ENCODE measurements at regions not wholly inside any gene's neighbourhood (a gene's known extent, or its start where the extent isn't known, plus 50 kb on each side); places are given as distances from the start of the nearest gene placed in this dataset.

DNA sequence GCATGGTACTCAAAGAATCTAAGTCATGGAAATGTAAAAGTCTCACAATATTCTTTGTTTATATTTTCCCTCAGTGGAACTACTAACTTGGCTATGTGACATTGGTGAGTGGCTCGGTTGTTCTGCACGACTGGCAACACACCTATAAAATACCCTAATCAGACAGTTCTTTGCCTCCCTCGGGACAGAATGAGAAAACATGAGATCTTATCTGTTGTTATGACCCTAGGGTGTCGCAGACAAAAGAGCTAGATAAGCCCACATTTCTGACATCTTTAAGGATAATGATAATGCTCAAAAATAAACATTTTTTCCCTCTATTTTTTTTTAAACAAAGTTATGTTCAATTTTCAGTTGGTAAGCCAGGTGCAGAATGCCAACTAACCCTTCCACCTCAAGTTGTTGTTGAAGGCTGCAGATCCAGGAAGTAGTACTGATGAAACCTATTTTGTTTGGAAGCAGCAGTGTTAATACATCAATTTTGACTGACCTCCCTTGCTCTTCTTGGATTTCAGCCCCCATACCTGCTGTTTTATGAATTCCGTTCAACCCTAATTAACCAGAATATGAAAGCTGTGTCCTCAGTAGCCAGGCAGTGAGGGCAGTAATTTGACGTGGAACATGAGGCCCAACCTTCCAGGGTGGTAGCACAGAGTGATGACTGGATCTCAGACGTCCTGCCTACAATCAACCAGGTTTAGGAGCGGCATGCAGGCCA is 108.7 kb upstream of the DUSP10 start:
- ChIA-PET CTCF (interaction anchor here (1.0 kb wide), 1 partner anchor 14 kb away, joined by 3 read pairs; no protein-coding TSS in a partner anchor), POLR2A (no interaction called here)

DNA sequence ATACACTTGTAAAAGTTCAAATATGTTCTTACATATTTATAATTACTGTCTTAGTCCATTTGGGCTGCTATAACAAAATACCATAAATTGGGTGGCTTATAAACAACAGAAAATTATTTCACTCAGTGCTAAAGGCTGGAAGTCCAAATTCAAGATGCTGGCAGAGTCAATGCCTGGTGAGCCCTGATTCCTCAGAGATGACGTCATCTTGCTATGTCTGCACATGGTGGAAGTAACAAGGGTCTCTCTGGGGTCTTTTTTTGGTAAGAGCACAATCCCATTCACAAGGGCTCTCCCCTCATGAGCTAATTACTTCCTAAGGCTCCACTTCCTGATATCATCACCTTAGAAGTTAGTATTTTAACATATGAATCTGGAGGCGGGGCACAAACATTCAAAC is 108.0 kb upstream of the DUSP10 start:
- ChIA-PET POLR2A (no interaction called here), CTCF (no interaction called here)

- POLR2A ChIA-PET = no interaction called here
- CTCF ChIA-PET = no interaction called here
Observed at GRCh38 chr1:221849110-221849509, 107.2 kb upstream of the DUSP10 start.

- POLR2A ChIA-PET = no interaction called here
- CTCF ChIA-PET = interaction anchor here (1.4 kb wide), 1 partner anchor 8 kb away, joined by 4 read pairs; no protein-coding TSS in a partner anchor
Observed at GRCh38 chr1:221847676-221848075, 105.8 kb upstream of the DUSP10 start.

GRCh38 chr1:221845650-221846371 is 103.9 kb upstream of the DUSP10 start:
- POLR2A ChIA-PET = no interaction called here
- CTCF ChIA-PET = no interaction called here

GRCh38 chr1:221841983-221842335 is 100.1 kb upstream of the DUSP10 start:
- ChIA-PET POLR2A (no interaction called here), CTCF (no interaction called here)

DNA sequence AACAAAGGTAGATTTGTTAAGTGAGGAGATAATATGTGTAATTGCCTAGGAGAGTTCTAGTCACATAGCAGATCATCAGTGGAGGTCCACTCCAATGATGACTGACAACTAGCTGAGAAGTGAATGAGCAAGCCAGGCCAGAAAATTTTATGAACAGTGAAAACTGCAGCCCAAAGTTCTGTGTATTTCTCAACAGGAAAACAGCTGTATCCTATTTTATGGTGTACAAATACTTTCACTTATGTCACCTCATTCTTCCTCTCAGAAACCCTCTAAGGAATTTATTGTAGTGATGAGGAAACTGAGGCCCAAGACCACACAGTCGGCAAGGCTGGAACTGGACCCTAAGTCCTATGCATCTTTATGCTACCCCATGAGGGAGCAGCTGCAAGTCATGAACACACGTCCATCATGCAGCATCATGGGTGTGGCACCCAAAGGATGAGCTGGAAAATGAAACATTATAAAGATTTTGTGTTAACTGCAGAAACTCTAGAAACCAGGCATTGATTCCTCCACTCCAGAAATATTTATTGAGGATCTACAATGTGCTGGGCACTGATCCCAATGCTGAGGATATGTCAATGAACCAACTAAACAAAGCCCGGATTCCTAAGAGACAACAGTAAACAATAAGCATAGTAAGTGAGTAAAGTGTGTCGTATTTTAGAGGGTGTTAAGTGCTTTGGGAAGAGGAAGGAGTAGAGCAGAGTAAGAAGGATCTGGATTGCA is 99.5 kb upstream of the DUSP10 start:
- CTCF ChIA-PET = no interaction called here
- POLR2A ChIA-PET = no interaction called here

GRCh38 chr1:221840511-221841243 is 98.8 kb upstream of the DUSP10 start:
- CTCF ChIA-PET = interaction anchor here (0.9 kb wide), 1 partner anchor 31 kb away, joined by 3 read pairs; no protein-coding TSS in a partner anchor
- POLR2A ChIA-PET = no interaction called here

DNA sequence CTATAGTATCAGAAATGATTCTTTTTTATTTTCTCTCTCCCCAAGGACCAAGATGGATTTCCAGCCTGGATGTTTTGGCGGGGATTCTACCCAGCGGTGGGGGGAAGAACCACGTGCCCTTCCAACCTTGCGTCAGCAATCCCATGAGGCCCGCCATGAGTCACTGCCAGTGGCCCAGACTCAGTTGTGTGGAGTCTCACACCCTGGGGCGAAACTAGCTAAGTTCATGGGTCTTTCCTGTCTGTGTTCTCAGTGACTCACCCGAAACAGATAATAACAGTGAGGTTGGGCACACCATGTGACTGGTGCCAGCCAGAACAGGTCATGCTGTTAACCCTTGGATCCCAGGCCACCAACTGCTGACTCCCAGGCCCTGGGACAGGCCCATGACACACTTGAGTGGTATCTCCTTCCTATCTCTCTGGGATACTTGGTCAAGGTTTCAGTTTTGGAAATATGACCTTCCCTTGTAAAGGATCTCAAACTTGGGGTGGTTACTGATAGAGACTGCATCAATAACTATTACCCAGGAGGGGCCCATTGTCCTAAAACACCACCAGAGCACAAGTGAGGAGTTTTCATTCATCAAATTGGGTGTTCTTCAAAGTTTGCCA is 98.0 kb upstream of the DUSP10 start:
- ChIA-PET CTCF (interaction anchor here (0.6 to 1.5 kb wide), 3 partner anchors 10 to 30 kb away, joined by 3 read pairs; no protein-coding TSS in a partner anchor), POLR2A (interaction anchor here (1.0 kb wide), 1 partner anchor 10 kb away, joined by 3 read pairs; no protein-coding TSS in a partner anchor)

DNA sequence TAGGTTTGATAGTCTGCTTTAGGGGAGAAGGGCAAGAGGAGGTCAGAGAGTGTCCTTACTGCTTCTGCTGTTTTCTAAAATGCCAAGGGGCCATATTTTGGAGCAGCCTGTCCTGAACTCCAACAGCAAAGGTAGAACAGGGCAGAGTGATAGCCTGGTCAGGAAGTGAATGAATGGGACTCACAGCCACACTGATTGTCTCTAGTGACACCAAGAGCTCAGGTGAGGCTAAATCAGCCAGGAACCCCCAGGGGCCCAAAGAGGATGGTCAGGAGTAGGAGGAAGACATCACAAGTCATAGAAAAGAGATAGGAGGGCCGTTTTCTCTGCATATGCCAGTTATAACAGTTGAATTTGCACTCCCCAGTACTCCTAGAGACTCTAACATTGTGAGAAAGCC is 97.4 kb upstream of the DUSP10 start:
- ChIA-PET POLR2A (interaction anchor here (1.0 kb wide), 1 partner anchor 10 kb away, joined by 3 read pairs; no protein-coding TSS in a partner anchor), CTCF (interaction anchor here (0.6 to 1.5 kb wide), 2 partner anchors 10 to 11 kb away, joined by 3 read pairs; no protein-coding TSS in a partner anchor)

- CTCF ChIA-PET = no interaction called here
- POLR2A ChIA-PET = interaction anchor here (1.0 kb wide), 1 partner anchor 96 kb away, joined by 3 read pairs; the partner anchor contains the start of gene DUSP10
Observed at GRCh38 chr1:221837896-221838295, 96.0 kb upstream of the DUSP10 start.

DNA sequence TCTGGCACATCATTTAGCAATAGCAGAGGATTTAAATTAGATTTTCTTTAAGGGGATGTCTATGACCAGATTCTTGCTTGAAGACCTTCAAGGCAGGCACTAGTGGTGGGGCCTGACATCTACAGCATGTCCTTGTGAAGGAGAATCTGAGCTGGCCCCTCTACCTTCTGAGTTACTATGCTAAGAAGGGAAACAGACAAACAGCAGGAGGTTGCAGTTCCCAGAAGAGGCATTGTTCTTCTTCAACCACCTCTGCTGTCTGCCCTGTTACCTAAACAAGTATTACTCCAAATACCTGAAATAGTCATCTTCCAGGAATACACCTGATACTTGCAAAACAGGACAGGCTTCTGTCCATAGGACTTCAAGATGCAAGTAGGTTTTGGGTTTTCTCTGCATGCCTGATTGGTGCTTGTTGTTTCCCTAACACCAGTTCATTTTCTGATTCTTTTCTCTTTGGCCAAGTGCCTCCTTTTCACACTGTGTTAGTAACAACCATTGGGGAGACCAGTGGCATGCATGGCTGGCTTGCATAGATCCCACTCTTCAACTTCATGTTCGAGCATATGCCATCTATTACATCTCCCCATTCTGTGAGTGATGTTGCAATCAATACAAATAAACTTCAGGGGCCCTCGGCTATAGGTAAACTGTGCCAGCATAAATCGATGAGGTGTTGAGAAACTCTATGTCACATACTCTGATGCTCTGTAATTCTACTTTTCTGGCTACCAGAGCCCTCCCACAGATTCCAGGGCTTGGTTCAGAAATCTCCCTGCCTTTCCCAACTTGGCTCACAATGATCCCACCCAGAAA is 93.0 kb upstream of the DUSP10 start:
- CTCF ChIA-PET = no interaction called here
- POLR2A ChIA-PET = no interaction called here

DNA sequence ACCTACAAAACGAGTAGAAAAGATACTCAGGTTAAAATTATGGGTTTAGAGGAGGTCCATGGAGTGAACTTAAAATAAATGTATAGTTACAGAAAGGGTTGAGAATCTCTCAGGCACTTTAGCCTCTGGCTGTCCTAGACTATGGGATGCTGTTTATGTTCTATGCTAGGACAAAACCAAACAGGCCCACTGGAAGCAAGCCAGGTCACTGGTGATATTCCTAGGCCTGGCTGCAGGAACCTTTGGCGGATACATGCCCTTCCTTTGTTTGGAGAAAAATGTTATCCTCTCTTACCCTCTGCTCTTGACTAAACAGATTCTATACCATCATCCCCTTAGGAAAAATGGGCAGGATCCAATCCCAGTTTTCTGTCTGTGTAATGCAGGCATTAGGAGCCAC is 90.7 kb upstream of the DUSP10 start:
- POLR2A ChIA-PET = no interaction called here
- CTCF ChIA-PET = no interaction called here

- ChIA-PET CTCF (no interaction called here), POLR2A (no interaction called here)
Observed at GRCh38 chr1:221832151-221832550, 90.3 kb upstream of the DUSP10 start.

DNA sequence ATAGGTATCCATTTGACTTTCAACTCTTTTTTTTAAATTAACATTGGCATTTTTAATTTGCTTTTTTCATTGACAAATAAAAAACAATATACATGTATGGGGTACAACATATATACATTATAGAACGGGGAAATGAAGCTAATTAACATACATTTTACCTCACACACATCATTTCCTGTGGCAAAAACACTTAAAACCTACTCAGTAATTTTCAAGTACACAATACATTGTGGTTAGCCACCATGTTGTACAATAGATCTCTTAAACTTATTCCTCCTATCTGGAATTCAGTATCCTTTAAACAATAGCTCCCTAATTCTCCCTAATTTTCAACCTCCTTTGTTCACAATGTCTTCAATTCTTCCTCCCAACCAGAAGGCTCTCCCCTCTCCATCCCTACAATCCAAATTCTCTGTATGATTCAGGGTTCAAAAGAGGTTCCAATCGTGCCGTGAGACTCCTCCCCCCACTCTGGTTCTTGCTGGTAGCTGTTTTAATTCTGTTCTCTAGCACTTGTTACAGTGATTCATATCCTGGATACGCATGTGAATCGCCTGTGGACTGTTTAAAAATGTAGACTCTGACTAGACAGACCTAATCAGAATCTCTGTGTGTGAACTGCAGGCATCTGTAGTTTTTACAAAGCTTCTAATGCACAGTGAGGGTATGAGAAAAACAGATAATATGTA is 87.6 kb upstream of the DUSP10 start:
- POLR2A ChIA-PET = interaction anchor here (0.6 to 1.7 kb wide), 7 partner anchors 10 to 381 kb away, joined by 3 to 13 read pairs (median 4); partner anchors contain the start of gene DUSP10
- CTCF ChIA-PET = interaction anchor here (0.9 to 1.4 kb wide), 5 partner anchors 10 to 121 kb away, joined by 3 to 5 read pairs (median 3); no protein-coding TSS in a partner anchor

GRCh38 chr1:221827307-221827642 is 85.4 kb upstream of the DUSP10 start:
- POLR2A ChIA-PET = no interaction called here
- CTCF ChIA-PET = interaction anchor here (0.7 kb wide), 1 partner anchor 79 kb away, joined by 3 read pairs; no protein-coding TSS in a partner anchor

GRCh38 chr1:221824909-221825308 is 83.0 kb upstream of the DUSP10 start:
- CTCF ChIA-PET = no interaction called here
- POLR2A ChIA-PET = no interaction called here

- POLR2A ChIA-PET = no interaction called here
- CTCF ChIA-PET = no interaction called here
Observed at GRCh38 chr1:221824025-221824424, 82.1 kb upstream of the DUSP10 start.

Measured in activated CD8-positive, alpha-beta memory T cell treated with anti-CD3 and anti-CD28 coated beads for 36 hours (primary cell).